ENCODE measurements at regions not wholly inside any gene's neighbourhood (a gene's known extent, or its start where the extent isn't known, plus 50 kb on each side); places are given as distances from the start of the nearest gene placed in this dataset.

GRCh38 chr6:108739496-108740330 is 108.5 kb upstream of the ARMC2 start:
- TF ChIP-seq, protein P1, sequence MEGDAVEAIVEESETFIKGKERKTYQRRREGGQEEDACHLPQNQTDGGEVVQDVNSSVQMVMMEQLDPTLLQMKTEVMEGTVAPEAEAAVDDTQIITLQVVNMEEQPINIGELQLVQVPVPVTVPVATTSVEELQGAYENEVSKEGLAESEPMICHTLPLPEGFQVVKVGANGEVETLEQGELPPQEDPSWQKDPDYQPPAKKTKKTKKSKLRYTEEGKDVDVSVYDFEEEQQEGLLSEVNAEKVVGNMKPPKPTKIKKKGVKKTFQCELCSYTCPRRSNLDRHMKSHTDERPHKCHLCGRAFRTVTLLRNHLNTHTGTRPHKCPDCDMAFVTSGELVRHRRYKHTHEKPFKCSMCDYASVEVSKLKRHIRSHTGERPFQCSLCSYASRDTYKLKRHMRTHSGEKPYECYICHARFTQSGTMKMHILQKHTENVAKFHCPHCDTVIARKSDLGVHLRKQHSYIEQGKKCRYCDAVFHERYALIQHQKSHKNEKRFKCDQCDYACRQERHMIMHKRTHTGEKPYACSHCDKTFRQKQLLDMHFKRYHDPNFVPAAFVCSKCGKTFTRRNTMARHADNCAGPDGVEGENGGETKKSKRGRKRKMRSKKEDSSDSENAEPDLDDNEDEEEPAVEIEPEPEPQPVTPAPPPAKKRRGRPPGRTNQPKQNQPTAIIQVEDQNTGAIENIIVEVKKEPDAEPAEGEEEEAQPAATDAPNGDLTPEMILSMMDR (IDR thresholded peaks at IDR 0.05 in 4 of 5, conservative IDR thresholded peaks at IDR 0.05 in 1 of 5) = no peak
- TF ChIP-seq POLR2A (IDR thresholded peaks at IDR 0.05) = no peak
